Spinal cord (tissue), 9 donors: ENCODE measurements at regions not wholly inside any gene's neighbourhood (a gene's known extent, or its start where the extent isn't known, plus 50 kb on each side); places are given as distances from the start of the nearest gene placed in this dataset.

ENCODE experiments used
- DNase-seq, 6 donors: peaks; one replicate each; pipeline versions ENCODE4 v3.0.0 to v3.0.0-alpha.2; 2013 to 2015; ENCODE audit warnings: low spot score in 6 of 6, low read depth in 4 of 6
- H3K27ac ChIP-seq: one replicate; pipeline ENCODE4 v1.5.1; 2013; ENCODE audit warnings: low read depth, low read length, control low read depth
- H3K27me3 ChIP-seq: one replicate; pipeline ENCODE4 v1.6.1; 2013; ENCODE audit warnings: low read length; ENCODE audit not compliant: control insufficient read depth, insufficient read depth
- H3K36me3 ChIP-seq: one replicate; pipeline ENCODE4 v1.6.1; 2013; ENCODE audit warnings: low read length; ENCODE audit not compliant: control insufficient read depth, insufficient read depth
- H3K4me1 ChIP-seq: one replicate; pipeline ENCODE4 v1.6.1; 2013; ENCODE audit warnings: low read length; ENCODE audit not compliant: control insufficient read depth, insufficient read depth
- H3K4me3 ChIP-seq: one replicate; pipeline ENCODE4 v1.5.1; 2013; ENCODE audit warnings: low read depth, low read length, control low read depth
- H3K9me3 ChIP-seq: one replicate; pipeline ENCODE4 v1.6.1; 2013; ENCODE audit warnings: low read length; ENCODE audit not compliant: control insufficient read depth, insufficient read depth
- WGBS: methylation state at CpG from one replicate; pipeline ENCODE4 v1.1.5; 2013; ENCODE audit warnings: missing lambda C conversion rate; ENCODE audit not compliant: insufficient coverage; 5-methylcytosine and 5-hydroxymethylcytosine counted together
- donor health status: healthy.

DNA sequence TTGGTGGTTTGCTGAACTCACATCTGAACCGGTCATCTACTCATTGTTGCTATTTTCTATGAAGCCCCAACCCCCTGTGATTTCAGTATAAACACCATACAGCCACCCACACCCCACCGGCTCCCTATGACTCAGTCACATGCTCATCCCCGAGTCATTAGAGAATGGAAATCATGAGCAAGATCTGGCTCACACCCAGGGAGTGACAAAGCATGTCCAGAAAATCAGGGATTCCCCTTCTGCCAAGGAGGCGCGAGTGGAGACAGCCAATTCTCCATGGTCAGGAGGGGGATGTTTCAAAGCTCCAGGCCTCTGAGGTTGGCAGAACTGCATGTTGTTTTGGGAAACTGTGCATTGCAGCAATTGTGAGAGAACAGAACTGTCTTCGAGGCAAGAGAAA is 657.5 kb upstream of the TBX3 start:
- Histone ChIP-seq H3K4me1 (no peaks in the 10 kb centered on the region), H3K36me3 (no peaks in the 10 kb centered on the region), H3K27ac (no peak overlapping the region), H3K27me3 (no peaks in the 10 kb centered on the region), H3K9me3 (no peaks in the 10 kb centered on the region), H3K4me3 (no peak overlapping the region)
- peak in 4 of 6 donors; percentile 22 to 70 (median 31) for DNase-seq
- 35% methylated on average over 4 of the region's 6 CpGs for WGBS

DNA sequence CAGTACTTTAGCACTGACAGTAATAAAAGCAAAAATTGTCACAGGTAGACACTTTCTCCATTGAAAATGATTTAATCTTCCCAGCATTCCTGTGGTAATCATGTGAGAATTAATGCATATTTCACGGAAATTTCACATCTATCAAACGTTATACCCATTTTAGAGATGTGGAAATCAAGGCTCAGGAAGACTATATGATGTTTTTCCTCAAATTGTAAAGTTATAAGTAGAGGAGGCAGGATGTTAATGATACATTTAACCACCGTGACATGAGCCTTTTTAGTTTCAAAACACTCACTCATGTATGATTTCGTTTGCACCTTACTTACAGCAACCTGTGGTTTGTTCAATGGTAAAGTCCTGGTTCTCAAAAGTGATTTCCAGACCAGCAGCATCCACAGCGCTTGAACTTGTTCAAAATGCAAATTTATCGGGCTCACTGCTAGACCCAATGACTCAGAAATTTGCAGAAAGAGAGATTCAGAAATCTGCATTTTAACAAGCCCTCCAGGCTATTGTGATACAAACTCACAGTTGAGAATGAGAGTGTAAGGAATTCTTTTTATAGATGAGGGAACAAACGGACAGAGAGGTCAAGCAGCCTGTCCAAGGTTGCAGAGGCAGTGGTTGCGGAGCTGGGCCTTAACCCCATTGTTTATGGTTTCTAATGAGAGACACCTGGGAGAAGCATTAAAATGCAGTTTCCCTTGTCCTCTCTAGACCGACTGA is 654.8 kb upstream of the TBX3 start:
- Histone ChIP-seq H3K9me3 (no peaks in the 10 kb centered on the region), H3K4me1 (no peaks in the 10 kb centered on the region), H3K36me3 (no peaks in the 10 kb centered on the region), H3K4me3 (no peak overlapping the region), H3K27ac (no peak overlapping the region), H3K27me3 (no peaks in the 10 kb centered on the region)
- DNase-seq = no peak
- WGBS = 42% methylated on average over 2 of the region's 9 CpGs

DNA sequence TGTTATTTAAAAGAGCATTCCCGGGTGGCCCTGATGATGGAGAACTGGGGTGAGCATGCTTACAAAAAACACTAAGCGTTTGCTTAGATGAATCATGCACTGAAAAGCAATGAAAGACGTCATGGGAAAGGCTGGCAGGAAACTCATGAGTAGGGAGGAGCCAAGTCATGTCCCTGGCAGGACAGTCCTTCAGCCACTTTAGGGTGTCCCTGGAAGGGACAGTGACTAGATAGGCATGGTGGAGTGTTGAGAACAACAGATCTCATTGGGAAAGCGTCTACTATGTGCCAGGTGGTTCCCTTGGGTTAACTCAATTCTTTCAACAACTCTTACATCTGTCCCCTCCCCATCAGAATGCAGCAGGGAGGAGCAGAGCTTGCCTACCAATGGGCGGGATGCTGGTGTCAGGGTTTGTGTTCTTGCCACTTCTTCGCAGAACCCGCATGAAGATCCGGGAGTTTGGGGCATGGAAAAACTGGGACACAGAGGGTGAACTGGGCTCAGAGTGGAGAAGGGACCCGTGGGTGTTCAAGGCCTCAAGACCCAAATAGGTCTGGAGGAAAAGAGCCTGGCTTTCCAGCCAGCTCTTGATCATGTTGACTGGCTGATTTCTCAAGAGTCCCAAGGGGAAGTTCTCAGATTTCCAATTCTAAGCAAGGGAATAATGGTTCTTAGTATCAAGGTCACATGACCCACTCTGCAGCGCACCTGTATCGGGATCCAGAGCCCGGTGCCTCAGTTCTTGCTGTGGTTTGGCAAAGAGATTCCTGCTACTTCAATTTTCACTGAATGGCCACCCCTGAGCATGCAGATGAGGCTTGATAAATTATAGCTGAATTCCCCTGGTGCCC is 653.9 kb upstream of the TBX3 start:
- Histone ChIP-seq H3K4me3 (no peak overlapping the region), H3K27ac (no peak overlapping the region), H3K9me3 (no peaks in the 10 kb centered on the region), H3K27me3 (no peaks in the 10 kb centered on the region), H3K36me3 (no peaks in the 10 kb centered on the region), H3K4me1 (no peaks in the 10 kb centered on the region)
- WGBS = 78% methylated on average over 8 of the region's 12 CpGs
- DNase-seq = peak in 1 of 6 donors; percentile 20

DNA sequence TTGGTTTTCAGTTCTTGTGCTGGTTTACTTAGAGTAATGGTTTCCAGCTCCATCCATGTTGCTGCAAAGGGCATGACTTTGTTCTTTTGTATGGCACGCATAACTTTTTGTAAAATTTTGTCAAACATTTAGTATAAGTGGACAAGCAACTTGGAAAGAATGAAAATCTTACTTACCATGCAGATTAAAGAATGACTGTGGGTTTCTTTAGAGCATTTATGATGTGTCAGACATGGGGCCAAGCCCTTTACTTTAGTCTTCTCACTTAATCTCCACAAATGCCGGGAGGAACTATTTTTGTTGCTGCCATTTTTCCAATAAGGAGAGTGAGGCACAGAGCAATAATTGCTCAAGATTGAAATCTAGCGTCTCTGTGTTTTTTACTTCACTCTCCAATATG is 652.5 kb upstream of the TBX3 start:
- no peaks in the 10 kb centered on the region for H3K9me3 ChIP-seq
- DNase-seq = no peak
- no peaks in the 10 kb centered on the region for H3K36me3 ChIP-seq
- no peak overlapping the region for H3K27ac ChIP-seq
- H3K4me1 ChIP-seq = no peaks in the 10 kb centered on the region
- H3K27me3 ChIP-seq = no peaks in the 10 kb centered on the region
- no CpG with 5 or more reads among the region's 3 CpGs for WGBS
- no peak overlapping the region for H3K4me3 ChIP-seq

GRCh38 chr12:115335594-115335993 is 651.6 kb upstream of the TBX3 start:
- DNase-seq = no peak
- no peaks in the 10 kb centered on the region for H3K4me1 ChIP-seq
- 76% methylated on average over 4 of the region's 9 CpGs for WGBS
- no peak overlapping the region for H3K4me3 ChIP-seq
- no peaks in the 10 kb centered on the region for H3K36me3 ChIP-seq
- no peaks in the 10 kb centered on the region for H3K27me3 ChIP-seq
- no peaks in the 10 kb centered on the region for H3K9me3 ChIP-seq
- no peak overlapping the region for H3K27ac ChIP-seq

DNA sequence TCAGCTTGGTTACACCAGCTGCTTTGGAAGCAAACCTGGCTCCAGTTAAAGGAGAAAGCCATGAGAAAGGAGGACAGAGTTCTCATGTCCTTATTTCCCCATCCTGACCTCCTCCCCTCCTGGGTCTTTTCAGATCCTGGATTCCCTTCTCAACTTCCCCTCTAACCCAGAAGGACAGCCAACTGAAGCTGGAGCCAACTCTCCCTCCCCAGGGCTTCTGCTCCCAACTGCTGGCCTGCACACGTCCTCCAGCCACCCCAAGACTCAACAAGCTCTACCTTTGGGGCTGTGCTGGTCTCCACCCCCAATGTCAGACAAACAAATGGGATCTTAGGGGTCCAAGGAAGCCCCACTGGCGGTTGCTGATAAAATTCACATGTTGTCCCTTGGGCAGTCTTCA is 651.1 kb upstream of the TBX3 start:
- DNase-seq = no peak
- no peaks in the 10 kb centered on the region for H3K27me3 ChIP-seq
- H3K36me3 ChIP-seq = no peaks in the 10 kb centered on the region
- no peak overlapping the region for H3K27ac ChIP-seq
- WGBS = 75% methylated on average over 2 of the region's 2 CpGs
- no peak overlapping the region for H3K4me3 ChIP-seq
- H3K9me3 ChIP-seq = no peaks in the 10 kb centered on the region
- no peaks in the 10 kb centered on the region for H3K4me1 ChIP-seq

DNA sequence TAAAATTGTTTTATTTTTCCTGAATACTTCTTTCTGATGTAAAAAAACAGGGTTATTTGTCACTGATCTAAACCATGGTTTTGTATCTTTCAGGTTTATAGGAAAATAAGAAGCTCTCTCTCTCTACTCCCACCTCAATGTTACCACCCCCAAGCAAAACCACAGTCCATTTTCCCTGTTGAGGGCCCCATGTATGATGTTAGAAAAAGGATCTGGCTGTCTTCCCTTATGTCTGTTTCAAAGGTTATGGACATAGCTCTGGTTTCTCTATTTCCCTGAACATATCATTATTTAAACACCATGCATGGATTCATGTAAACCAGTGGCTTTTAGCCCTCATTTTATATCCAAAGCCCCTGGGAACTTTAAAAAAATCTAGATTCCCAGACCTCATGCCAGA is 649.0 kb upstream of the TBX3 start:
- Histone ChIP-seq H3K4me1 (no peaks in the 10 kb centered on the region), H3K36me3 (no peaks in the 10 kb centered on the region), H3K9me3 (no peaks in the 10 kb centered on the region), H3K27me3 (no peaks in the 10 kb centered on the region), H3K27ac (no peak overlapping the region), H3K4me3 (no peak overlapping the region)
- DNase-seq = no peak

DNA sequence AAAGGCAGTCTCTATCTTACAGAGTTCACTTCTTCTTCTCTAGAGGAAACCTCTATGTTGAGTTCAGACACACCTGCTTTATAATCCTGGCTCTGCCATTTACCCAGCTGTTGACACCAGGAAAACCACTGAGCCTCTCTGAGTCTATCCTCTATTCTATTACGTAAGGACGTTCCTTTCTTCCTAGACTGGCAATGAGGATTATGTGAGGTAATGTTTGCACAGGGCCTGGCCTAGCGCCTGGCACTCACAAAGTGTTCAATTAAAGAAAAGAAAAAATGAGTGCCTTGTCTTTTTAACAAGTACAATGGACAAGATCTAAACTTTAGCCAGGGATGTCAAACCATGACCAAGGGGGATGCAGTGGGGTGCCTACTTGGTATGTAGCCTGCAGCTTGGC is 641.9 kb upstream of the TBX3 start:
- no peaks in the 10 kb centered on the region for H3K9me3 ChIP-seq
- peak in 1 of 6 donors; percentile 44 for DNase-seq
- H3K4me1 ChIP-seq = no peaks in the 10 kb centered on the region
- no peak overlapping the region for H3K4me3 ChIP-seq
- H3K27ac ChIP-seq = no peak overlapping the region
- H3K36me3 ChIP-seq = no peaks in the 10 kb centered on the region
- WGBS = 57% methylated on average over 1 of the region's 3 CpGs
- no peaks in the 10 kb centered on the region for H3K27me3 ChIP-seq

DNA sequence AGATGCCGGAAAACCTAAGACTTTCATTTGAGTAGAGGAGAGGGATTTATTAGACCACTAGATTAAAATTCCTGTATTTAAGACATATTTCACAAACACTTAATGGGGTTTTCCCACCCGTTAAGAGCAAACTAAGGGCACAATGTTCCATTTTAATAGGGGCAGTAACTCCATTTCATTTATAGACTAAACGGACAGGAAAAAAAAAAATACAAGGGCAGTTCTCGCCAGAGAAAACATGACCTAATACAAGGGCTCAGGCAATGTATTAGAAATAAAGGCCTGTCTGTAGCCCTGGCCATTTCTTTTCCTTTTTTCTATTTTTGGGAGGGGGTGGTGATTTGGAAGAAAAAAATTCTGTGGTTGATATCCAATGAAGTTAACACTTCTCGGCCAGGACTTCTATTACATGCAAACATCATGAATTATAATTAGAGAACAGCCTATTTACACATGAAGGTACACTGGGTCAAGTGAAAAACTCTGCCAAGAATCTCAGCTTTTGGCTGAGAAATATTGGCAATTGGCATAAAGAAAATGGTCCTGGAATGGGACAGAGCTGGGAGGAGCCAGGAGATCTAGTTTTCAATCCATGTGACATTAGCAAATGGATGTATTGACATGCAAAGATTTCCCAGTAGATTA is 641.1 kb upstream of the TBX3 start:
- Histone ChIP-seq H3K27me3 (no peaks in the 10 kb centered on the region), H3K4me1 (no peaks in the 10 kb centered on the region), H3K9me3 (no peaks in the 10 kb centered on the region), H3K27ac (no peak overlapping the region), H3K4me3 (no peak overlapping the region), H3K36me3 (no peaks in the 10 kb centered on the region)
- peak in 1 of 6 donors; percentile 69 for DNase-seq
- no CpG with 5 or more reads among the region's 5 CpGs for WGBS
